Activated T-cell treated with anti-CD3 and anti-CD28 coated beads, Interleukin-2, amount 50 U/mL, for 72 hours (primary cell): ENCODE measurements at regions not wholly inside any gene's neighbourhood (a gene's known extent, or its start where the extent isn't known, plus 50 kb on each side); places are given as distances from the start of the nearest gene placed in this dataset.
"Not testable (repeated sequence)": the region's sequence is repeated elsewhere in the genome, so short reads cannot be mapped to it uniquely, and the experiment has no call there.

Experiments used
- ATAC-seq, 2 donors: fragments of 150-1000 bp; cut with Tn5 transposase; replicated peaks in 1 of 2; 2 replicates each; pipeline ENCODE4 v1.10.0; 2021; ENCODE audit warnings: moderate library complexity in 2 of 2, mild to moderate bottlenecking in 1 of 2
- DNase-seq, 2 donors: peaks; one replicate each; pipeline ENCODE4 v3.0.0; 2021 to 2022; ENCODE audit warnings: mixed read lengths in 1 of 2
- H3K27ac Mint-ChIP-seq: one replicate; pipeline ENCODE4 v1.8.0; 2022; ENCODE audit warnings: mild to moderate bottlenecking, moderate library complexity, mixed read lengths
- H3K27me3 Mint-ChIP-seq: one replicate; pipeline ENCODE4 v1.8.0; 2022; ENCODE audit warnings: low read depth, mixed read lengths
- H3K36me3 Mint-ChIP-seq, 2 donors: one replicate each; pipeline ENCODE4 v1.8.0; 2022; ENCODE audit warnings: mixed read lengths in 2 of 2, mild to moderate bottlenecking in 1 of 2; ENCODE audit not compliant: insufficient read depth in 2 of 2
- H3K4me1 Mint-ChIP-seq: one replicate; pipeline ENCODE4 v1.8.0; 2022; ENCODE audit warnings: low read depth, mixed read lengths
- H3K4me3 Mint-ChIP-seq, 2 donors: one replicate each; pipeline ENCODE4 v1.8.0; 2022; ENCODE audit warnings: mild to moderate bottlenecking in 2 of 2, mixed read lengths in 2 of 2, moderate library complexity in 2 of 2
- H3K9me3 Mint-ChIP-seq, 2 donors: one replicate each; pipeline ENCODE4 v1.8.0; 2022; ENCODE audit warnings: mixed read lengths in 2 of 2

GRCh38 chr14:106690333-106690891, 1164.0 kb downstream of the TMEM121 start:
- H3K36me3 Mint-ChIP-seq: no peaks in the 10 kb centered on the region
- no peak overlapping the region for H3K4me3 Mint-ChIP-seq
- peaks cover 27% of the 10 kb centered on the region for H3K4me1 Mint-ChIP-seq
- no peak overlapping the region for H3K27ac Mint-ChIP-seq
- H3K27me3 Mint-ChIP-seq: peaks cover 6% of the 10 kb centered on the region
- ATAC-seq (no peak), DNase-seq (no peak)
- H3K9me3 Mint-ChIP-seq: no peaks in the 10 kb centered on the region

- Mint-ChIP-seq H3K27ac (no peak overlapping the region), H3K4me1 (peaks cover 27% of the 10 kb centered on the region), H3K27me3 (peaks cover 6% of the 10 kb centered on the region), H3K36me3 (no peaks in the 10 kb centered on the region), H3K4me3 (no peak overlapping the region), H3K9me3 (no peaks in the 10 kb centered on the region)
- DNase-seq (peak; percentile 94 to 95), ATAC-seq (peak; percentile 77)
Measured at GRCh38 chr14:106691601-106692291, 1165.4 kb downstream of the TMEM121 start.

- H3K27ac Mint-ChIP-seq: peak overlapping the region; percentile 44
- ATAC-seq (peak; percentile 65 to 70), DNase-seq (peak; percentile 74 to 84)
- no peaks in the 10 kb centered on the region for H3K36me3 Mint-ChIP-seq
- peak overlapping the region; percentile 74 to 76 for H3K4me3 Mint-ChIP-seq
- H3K9me3 Mint-ChIP-seq: no peaks in the 10 kb centered on the region
- peaks cover 6% of the 10 kb centered on the region for H3K27me3 Mint-ChIP-seq
- peaks cover 32% of the 10 kb centered on the region for H3K4me1 Mint-ChIP-seq
Measured at GRCh38 chr14:106694638-106695393, 1168.4 kb downstream of the TMEM121 start.

GRCh38 chr14:106698620-106699267, 1172.4 kb downstream of the TMEM121 start:
- Mint-ChIP-seq H3K4me3 (peak overlapping the region; percentile 40 to 49), H3K4me1 (peaks cover 11% of the 10 kb centered on the region)
- not testable (repeated sequence) for H3K27me3 Mint-ChIP-seq, H3K9me3 Mint-ChIP-seq, DNase-seq, H3K36me3 Mint-ChIP-seq, H3K27ac Mint-ChIP-seq
- peak; percentile 56 to 57 for ATAC-seq

- H3K9me3 Mint-ChIP-seq, H3K4me1 Mint-ChIP-seq, H3K27me3 Mint-ChIP-seq, H3K36me3 Mint-ChIP-seq, H3K4me3 Mint-ChIP-seq, ATAC-seq, H3K27ac Mint-ChIP-seq, DNase-seq: not testable (repeated sequence)
Measured at GRCh38 chr14:106703651-106704050, 1177.3 kb downstream of the TMEM121 start.

GRCh38 chr14:106706488-106706887, 1180.1 kb downstream of the TMEM121 start:
- H3K27ac Mint-ChIP-seq, ATAC-seq, DNase-seq, H3K36me3 Mint-ChIP-seq, H3K27me3 Mint-ChIP-seq, H3K9me3 Mint-ChIP-seq, H3K4me3 Mint-ChIP-seq: not testable (repeated sequence)
- peaks cover 14% of the 10 kb centered on the region for H3K4me1 Mint-ChIP-seq

- DNase-seq: peak in 1 of 2 donors; percentile 15
- not testable (repeated sequence) for H3K36me3 Mint-ChIP-seq, H3K9me3 Mint-ChIP-seq, H3K27ac Mint-ChIP-seq, H3K27me3 Mint-ChIP-seq
- Mint-ChIP-seq H3K4me1 (peaks cover 14% of the 10 kb centered on the region), H3K4me3 (peak overlapping the region; percentile 56 to 60)
- ATAC-seq: peak; percentile 73 to 77
Measured at GRCh38 chr14:106710187-106710586, 1183.8 kb downstream of the TMEM121 start.

GRCh38 chr14:106712513-106712912, 1186.1 kb downstream of the TMEM121 start:
- H3K9me3 Mint-ChIP-seq, H3K36me3 Mint-ChIP-seq, ATAC-seq, H3K4me3 Mint-ChIP-seq, H3K27me3 Mint-ChIP-seq, H3K27ac Mint-ChIP-seq: not testable (repeated sequence)
- H3K4me1 Mint-ChIP-seq: peaks cover 14% of the 10 kb centered on the region
- DNase-seq: peak in 1 of 2 donors; percentile 19

GRCh38 chr14:106714446-106715428, 1188.4 kb downstream of the TMEM121 start:
- not testable (repeated sequence) for H3K27me3 Mint-ChIP-seq, H3K27ac Mint-ChIP-seq
- ATAC-seq: peak; percentile 31 to 50

GRCh38 chr14:106717544-106717943, 1191.2 kb downstream of the TMEM121 start:
- not testable (repeated sequence) for H3K36me3 Mint-ChIP-seq, H3K9me3 Mint-ChIP-seq, H3K27ac Mint-ChIP-seq, DNase-seq, H3K4me3 Mint-ChIP-seq, H3K27me3 Mint-ChIP-seq
- H3K4me1 Mint-ChIP-seq: peaks cover 23% of the 10 kb centered on the region
- ATAC-seq: peak; percentile 76 to 87

More at GRCh38 chr14:106714446-106715428, 1188.4 kb downstream of the TMEM121 start:
- DNase-seq, H3K4me3 Mint-ChIP-seq, H3K9me3 Mint-ChIP-seq, H3K36me3 Mint-ChIP-seq: not testable (repeated sequence)
- peaks cover 15% of the 10 kb centered on the region for H3K4me1 Mint-ChIP-seq

- H3K27me3 Mint-ChIP-seq, DNase-seq, H3K36me3 Mint-ChIP-seq, H3K27ac Mint-ChIP-seq, ATAC-seq, H3K9me3 Mint-ChIP-seq, H3K4me3 Mint-ChIP-seq: not testable (repeated sequence)
- H3K4me1 Mint-ChIP-seq: peaks cover 34% of the 10 kb centered on the region
Measured at GRCh38 chr14:106719880-106720279, 1193.5 kb downstream of the TMEM121 start.

GRCh38 chr14:106721926-106722325, 1195.5 kb downstream of the TMEM121 start:
- Mint-ChIP-seq H3K4me3 (peak overlapping the region in 1 of 2 donors; percentile 22), H3K4me1 (peaks cover 34% of the 10 kb centered on the region)
- not testable (repeated sequence) for ATAC-seq, H3K36me3 Mint-ChIP-seq, H3K27me3 Mint-ChIP-seq, H3K9me3 Mint-ChIP-seq, H3K27ac Mint-ChIP-seq, DNase-seq
